ENCODE measurements at regions not wholly inside any gene's neighbourhood (a gene's known extent, or its start where the extent isn't known, plus 50 kb on each side); places are given as distances from the start of the nearest gene placed in this dataset.

GRCh38 chr16:65212240-65212639, 90.4 kb upstream of the CDH11 start:
- TF ChIP-seq CTCF (IDR thresholded peaks at IDR 0.05) (no peak), POLR2A (IDR thresholded peaks at IDR 0.05) (no peak)

All from uterus (tissue), 2 donors.